ENCODE measurements at regions not wholly inside any gene's neighbourhood (a gene's known extent, or its start where the extent isn't known, plus 50 kb on each side); places are given as distances from the start of the nearest gene placed in this dataset.
A peak's percentile ranks its signal among the peaks of the same experiment; 100 is the strongest.
"Not testable (repeated sequence)": the region's sequence is repeated elsewhere in the genome, so short reads cannot be mapped to it uniquely, and the experiment has no call there.

DNA sequence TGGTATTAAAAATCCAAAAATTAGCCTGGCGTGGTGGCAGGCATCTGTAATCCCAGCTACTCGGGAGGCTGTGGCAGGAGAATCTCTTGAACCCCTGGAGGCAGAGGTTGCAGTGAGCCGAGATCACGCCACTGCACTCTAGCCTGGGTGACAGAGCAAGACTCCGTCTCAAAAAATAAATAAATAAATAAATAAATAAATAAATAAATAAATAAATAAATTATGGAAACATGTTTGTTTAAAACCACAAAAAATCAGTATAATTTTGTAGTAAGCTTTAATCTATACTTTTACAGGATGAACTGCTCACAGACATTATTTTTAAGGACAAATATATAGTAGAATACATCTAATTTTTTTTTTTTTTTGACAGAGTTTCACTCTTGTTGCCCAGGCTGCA lies 521.3 kb upstream of the ATXN7L3B start:
- DNase-seq: not testable (repeated sequence)

DNA sequence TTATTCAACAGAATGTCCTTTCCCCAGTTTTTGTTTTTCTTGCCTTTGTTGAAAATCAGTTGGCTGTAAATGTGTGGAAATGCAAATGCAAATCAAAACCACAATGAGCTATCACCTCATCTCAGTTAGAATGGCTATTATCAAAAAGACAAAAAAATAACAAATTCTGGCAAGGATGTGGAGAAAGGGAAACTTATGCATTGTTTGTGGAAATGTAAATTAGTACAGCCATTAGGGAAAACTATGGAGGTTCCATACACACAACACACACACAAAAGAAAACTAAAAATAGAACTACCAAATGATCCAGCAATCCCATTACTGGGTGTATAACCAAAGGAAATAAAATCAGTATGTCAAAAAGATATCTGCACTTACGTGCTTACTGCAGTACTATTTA lies 518.8 kb upstream of the ATXN7L3B start:
- DNase-seq: no peak

DNA sequence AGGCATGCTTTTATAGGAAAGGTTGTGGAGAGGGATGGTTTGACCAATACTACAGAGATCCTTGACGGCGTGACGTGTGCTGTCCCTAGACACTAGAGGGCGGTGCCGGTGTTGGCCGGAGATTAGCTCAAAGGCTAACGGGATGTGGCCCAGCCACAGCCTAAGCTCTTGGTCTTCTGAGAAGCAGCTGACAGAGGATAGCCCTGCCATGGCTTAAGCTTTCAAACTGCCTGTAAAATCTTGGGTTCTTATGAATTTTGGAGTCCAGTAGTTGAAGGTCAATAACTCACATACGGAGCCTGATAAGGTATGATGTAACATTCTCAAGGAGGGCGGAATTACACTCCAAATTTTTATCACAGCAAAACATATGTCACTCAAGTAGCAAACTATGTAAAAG lies 515.7 kb upstream of the ATXN7L3B start:
- peak; percentile 34 for DNase-seq

DNA sequence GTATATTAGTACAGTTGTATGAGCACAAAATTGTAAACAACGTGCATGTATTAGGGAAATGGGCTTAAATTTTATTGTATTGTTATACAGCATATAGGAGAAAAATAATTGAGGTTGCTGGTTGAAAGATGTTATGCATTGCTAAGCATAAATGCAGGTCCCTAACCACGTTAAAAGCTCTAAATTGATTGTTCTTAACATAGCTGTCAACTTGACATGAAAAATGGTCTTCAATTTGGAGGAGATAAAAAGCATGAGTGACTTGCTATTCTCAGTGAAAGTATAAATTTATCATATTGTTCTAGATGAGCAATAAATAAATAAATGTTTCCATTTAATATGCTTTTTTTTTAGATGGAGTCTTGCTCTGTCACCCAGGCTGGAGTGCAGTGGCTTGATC lies 506.6 kb upstream of the ATXN7L3B start:
- no peak for DNase-seq

DNA sequence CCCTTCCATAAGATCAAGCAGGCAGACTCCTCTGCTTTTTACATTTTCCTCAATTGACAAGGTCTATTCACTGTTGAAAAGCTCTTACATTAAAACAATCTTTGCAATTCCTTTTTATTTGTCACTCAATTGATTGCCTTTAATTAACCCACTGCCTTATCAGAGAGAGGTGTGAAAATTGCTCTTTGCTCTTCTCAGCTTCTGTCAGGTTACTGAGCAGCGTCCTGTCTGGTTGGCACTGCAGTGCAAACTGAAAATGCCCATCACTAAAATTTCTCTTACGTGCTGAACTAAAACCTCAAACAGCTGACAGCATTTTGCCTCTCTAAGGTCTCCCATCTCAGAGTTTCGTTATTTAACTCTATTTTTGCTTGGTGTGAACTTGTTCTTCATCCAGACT lies 504.1 kb upstream of the ATXN7L3B start:
- DNase-seq: no peak

DNA sequence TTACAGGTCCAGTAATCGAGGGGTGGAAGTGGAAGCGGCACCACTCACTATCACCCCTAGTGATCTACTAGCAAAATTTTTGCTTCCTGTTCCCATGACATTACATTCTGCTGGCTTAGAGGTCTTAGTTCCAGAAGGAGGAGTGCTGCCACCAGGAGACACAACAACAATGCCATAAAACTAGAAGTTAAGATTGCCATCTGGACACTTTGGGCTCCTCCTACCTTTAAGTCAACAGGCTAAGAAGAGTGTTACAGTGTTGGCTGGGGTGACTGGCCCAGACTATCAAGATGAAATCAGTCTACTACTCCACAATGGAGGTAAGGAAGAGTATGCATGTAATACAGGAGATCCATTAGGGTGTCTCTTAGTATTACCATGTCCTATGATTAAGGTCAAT lies 498.5 kb upstream of the ATXN7L3B start:
- not testable (repeated sequence) for DNase-seq

DNA sequence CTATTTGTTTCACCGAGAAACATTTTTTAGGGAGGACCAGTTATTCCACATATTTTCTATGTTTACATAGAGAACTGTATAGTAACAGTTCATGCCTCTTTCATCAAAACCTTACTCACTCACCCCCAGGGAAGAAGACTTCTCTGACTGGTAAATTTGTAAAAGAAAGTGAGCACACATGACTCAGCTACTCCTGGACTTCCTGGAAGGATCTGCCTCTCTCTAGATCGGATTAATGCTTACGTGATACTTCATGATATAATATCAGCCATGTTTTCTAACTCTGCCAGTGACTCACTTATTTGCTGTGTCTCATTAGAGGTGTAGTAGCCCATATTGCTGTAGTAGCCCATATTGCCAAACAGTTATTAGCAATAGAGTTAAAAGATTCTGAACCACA lies 494.3 kb upstream of the ATXN7L3B start:
- no peak for DNase-seq

DNA sequence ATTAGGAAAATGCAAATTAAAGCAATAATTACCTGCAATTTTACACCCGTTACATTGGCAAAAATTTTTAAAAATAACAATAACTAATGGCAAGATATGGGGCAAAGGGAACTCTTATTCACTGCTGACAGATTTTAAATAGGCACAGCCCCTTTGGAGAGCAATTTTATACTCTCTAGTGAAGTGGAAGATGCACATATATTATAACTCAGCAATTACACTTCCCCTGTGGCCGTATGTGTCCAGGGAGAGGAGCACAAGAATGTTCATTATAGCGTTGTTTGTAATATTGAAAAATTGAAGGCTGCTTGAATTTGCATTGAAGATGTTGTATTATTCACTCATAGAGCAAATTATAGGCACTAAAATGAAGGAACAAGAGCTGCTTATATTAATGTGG lies 488.3 kb upstream of the ATXN7L3B start:
- no peak for DNase-seq

DNA sequence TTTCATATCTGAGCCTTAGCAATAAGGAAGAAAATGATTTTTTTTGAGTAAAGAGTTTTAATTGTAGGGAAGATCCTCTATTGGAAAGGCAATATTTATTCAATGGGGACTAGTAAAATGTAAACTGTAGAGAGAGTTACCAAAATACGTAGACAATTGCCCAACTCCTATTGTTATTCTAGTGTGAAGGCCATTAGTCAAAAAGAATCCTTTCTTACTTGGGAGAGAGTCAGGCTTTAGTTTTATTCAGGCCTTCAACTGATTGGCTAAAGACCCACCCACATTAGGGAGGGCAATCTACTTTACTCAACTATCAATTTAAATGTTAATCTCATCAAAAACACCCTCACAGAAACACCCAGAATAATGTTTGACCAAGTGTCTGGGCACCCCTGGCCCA lies 485.8 kb upstream of the ATXN7L3B start:
- DNase-seq: no peak

DNA sequence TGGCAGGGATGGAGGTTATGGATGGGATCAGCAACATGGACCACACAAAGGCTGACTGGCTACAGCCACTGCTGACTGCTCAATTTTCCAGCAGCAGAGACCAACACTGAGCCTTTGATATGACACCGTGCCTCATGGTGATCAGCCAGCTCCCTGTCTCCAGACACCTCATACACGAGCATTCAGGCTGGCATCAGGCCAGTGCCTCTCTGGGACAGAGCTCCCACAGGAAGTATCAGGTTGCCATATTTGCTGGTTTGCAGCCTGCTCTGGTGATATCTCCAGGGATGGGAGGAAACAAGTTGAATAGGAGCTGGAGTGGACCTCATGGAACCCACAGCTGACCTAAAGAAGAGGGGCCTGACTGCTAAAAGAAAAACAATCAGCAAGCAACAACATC lies 471.2 kb upstream of the ATXN7L3B start:
- DNase-seq: no peak

DNA sequence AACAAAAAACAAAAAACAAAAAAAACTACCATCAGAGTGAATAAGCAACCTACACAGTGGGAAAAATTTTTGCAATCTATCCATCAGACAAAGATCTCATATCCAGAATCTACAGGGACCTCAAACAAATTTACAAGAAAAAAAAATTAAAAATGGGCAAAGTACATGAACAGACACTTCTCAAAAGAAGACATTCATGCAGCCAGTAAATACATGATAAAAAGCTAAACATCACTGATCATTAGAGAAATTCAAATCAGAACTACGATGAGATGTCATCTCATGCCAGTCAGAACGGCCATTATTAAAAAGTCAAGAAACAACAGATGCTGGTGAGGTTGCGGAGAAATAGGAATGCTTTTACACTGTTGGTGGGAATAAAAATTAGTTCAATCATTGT lies 466.5 kb upstream of the ATXN7L3B start:
- DNase-seq: no peak

DNA sequence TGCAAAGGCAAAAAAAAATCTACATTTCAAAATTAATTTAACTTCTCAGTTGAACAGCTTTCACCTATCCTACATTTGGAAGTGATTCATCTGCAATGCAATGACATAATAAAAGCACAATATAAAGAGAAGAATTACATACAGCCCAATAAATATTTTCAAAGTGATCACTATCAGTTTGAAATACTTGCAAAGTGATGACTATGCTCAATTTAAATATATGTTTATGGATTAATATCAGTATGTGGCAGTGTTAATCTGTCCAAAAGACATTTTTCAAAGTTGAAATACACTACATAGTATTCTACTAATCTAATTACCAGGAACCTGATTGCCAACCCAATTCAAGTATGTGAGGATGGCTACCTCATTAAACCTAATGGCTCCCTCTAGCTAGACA lies 460.7 kb upstream of the ATXN7L3B start:
- DNase-seq: no peak

DNA sequence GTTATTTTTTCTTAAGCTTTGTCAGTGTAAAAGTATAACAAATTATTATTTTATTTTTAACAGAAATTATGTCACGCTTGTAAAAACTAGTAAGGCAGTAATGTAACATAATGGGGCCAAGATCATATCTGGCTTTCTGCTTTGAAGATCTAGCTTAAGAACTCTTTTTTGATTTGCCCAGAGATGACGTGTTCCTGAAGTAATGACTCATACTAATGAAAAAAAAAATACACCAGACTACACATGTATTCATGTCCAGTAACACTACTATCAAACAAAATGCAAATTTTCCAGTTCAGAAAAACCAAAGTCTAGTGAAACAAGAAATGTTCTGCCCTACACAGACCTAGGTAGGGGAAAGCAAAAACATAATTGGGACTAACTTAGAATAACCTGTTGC lies 432.2 kb upstream of the ATXN7L3B start:
- no peak for DNase-seq

DNA sequence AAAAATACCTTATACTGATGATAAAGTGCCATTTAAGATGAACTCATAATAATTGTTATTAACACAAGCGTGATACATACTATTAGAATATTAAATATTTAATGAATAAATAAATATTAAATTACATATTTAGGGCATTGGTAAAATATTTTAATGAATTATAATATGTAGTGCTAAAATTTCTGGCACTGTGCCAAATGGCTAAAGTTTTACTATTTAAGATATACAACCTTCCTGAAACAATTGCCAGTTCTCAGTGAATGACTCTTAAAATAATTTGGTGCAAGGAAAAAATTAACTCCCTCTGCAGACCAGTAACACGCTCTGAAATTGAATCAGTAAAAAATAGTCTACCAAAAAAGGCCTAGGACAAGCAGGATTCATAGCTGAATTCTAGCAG lies 428.9 kb upstream of the ATXN7L3B start:
- DNase-seq: no peak

DNA sequence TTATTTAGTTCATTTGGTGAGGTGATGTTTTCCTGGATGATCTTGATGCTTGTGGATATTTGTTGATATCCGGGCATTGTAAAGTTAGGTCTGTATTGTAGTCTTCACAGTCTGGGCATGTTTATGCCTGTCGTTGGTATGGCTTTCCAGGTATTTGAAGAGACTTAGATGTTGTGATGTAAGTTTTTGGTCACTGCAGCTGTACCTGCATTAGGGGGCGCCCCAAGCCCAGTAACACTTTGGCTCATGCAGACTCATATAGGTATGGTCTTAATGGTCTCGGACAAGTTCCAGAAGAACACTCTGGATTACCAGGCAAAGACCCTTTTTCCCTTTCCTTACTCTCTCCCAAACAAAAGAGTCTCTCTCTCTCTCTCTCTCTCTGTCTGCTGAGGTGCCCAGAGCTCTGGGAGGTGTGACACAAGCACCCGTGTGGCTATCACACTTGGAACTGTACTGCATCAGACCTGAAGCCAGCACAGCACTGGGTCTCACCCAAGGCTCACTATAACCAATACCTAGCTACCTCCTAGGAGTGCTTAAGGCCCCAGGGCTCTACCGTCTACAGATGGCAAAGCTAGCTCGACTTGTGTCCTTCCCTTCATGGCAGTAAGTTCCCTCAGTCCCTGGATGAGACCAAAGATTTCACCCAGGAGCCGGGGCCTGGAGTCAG lies 425.8 kb upstream of the ATXN7L3B start:
- no peak for DNase-seq

DNA sequence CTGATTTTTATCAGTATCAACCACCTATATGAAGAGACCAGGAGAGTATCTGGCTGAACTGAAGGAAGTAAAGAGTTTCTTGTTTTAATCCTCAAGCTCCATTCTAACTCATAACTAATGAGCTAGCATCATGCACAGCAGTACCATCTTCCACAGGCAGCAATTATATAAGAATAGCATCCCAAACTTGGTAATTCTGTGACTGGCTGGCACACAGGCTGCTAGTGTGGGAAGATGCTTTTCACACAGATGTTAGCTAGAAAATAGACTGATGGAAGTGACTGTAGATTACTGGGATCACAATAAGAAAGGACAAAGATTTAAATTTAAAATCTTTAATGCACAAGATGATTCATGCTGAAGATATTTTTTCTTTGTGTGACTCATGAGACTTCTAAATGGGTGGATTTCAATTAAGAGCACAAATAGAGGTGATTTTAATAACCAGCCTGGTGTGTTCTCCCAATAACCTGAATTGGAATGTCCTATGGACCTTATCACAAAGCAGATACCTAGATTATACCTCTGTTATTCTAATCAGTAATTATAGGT lies 417.7 kb upstream of the ATXN7L3B start:
- no peak for DNase-seq

DNA sequence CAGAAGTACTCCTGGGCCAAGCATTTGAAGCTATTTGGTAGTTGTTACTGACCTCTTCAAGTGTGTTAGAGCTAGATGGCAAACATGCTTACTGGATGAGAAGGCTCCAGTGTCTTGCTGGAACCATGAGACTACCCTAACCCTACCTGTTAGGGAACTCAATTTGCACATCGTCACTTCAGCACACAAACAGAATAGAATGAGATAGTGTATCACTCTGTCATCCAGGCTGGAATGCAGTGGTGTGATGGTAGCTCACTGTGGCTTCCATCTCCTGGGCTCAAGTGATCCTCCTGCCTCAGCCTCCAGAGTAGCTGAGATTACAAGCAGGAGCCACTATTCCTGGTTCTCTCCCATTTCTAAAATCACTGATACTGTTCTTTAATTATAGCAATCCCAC lies 417.0 kb upstream of the ATXN7L3B start:
- DNase-seq: no peak

DNA sequence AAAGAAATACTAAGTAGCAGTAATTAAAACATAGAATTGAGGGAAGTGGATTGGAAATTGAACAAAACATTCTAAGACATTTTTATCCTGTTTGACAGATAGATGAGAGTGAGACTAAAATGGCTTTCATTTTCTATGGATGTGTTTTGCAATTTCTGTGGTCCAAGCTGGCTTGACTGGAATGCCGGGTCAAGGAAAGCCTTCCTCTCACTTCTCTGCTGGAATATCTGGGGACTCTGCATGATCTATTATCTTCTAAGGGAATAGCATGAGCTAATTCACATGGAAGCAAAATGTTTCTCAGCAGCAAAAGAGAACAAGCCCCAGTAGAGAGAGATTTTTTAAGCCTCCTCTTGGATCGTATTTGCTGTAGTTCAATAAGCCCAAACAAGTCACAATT lies 407.9 kb upstream of the ATXN7L3B start:
- no peak for DNase-seq

DNA sequence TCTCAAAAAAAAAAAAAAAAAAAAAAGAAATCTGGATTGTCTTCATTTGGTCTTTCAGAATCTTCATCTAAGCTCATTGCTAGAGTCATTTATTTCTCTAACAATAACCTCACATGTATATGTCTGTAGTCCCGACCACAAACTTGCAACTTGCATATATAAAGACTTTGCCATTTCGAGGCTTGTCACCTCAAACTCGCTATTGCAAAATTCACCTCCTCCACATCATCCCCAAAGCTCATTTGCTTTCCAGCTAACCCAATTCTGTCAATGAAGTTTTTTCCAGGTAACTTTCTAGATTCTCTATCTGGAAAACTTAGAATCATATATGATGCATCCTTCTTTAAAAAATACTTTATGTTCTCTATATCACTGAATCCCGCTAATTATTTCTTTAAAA lies 393.2 kb upstream of the ATXN7L3B start:
- no peak for DNase-seq

DNA sequence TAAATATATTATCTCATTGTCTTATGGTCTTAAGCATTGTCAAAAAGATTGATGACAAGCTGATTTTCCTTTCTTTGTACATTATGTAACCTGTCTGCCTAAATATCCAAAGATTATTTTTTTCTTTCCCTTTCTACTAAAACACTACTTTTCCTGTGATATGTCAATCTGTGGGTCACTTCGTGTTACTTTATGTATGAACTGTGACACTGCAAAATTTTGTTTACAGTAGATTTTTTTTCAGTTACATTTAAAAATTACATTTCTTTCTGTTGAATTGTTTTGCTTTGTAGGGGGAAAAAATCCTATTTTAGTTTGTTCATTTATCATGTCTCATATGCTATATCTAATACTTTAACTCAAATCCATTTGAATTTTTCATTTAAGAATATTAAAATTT lies 392.3 kb upstream of the ATXN7L3B start:
- no peak for DNase-seq

DNA sequence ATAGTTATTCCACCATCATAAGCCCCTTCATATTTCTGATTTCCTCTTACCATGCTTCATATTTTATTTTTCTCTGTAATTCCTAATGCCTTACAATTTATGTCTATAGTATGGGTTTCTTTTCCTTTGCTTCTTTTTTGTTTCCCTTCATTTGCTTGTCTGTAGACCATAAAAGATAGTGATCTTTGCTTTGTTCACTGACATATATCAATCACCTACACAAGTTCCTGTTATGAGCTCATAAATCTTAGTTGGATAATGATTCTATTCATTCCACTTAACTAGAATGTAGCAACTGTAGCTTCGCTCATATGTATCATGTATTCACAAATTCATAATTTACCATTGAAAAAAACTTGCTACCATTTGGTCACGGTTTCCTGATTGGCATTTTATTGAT lies 388.8 kb upstream of the ATXN7L3B start:
- DNase-seq: no peak

DNA sequence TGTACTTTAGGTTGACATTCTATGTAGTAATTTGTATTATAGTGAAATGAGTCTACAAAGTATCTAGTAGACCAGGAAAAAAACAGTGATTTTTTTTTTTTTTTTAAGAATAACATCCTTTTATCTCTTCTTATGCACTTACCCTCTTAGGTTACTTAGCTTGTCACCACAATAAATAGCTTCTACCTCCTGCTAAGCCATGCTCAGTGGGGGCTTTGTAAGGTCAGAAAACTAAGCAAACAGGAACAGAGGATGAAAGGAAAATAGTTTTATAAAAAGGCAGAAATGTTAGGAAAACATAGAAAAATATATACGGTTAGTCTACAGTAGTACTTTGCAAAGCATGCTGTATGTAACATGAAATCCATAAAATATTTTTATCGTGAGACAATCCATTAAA lies 385.3 kb upstream of the ATXN7L3B start:
- DNase-seq: no peak

DNA sequence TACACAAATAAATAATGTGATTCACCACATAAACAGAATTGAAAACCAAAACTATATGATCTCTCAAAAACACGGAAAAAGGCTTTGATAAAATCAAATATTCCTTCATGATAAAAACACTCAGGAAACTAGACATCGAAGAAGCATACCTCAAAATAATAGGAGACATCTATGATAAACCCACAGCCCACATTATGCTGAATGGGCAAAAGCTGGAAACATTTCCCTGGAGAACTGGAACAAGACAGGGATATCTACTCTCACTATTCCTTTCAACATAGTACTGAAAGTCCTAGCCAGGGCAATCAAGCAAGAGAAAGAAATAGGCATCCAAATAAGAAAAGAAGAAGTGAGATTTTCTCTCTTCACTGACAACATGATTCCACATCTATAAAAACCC lies 371.5 kb upstream of the ATXN7L3B start:
- DNase-seq: no peak

DNA sequence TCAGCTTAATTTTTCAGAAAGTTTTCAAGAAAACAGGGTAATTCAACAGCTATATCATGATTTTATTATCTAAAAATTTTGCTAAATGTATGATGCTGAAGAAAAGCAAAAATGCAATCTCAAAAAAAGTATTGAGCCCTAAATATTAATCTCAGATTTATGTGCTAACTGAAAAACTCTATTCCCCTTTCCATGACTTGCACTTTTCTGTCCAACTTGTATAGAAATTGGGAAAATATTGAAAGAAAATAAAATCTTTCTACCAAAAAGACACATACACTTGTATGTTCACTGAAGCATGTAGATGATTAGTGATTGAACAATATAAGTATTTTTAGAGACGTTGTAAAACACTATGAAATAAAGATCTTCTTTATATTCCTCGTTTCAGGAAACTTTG lies 368.0 kb upstream of the ATXN7L3B start:
- DNase-seq: no peak

Measured in right hindlimb (tissue), 1 donor.